Keratinocyte (primary cell): ENCODE measurements at regions not wholly inside any gene's neighbourhood (a gene's known extent, or its start where the extent isn't known, plus 50 kb on each side); places are given as distances from the start of the nearest gene placed in this dataset.

Experiments
- DNase-seq: peaks from one replicate; pipeline ENCODE4 v3.0.0-alpha.2; 2011; ENCODE audit warnings: low read depth, missing footprints, low spot score
- FAIRE-seq: peaks from 2 replicates; lab custom pipeline; 2011; peaks lifted over from hg19 to GRCh38; lab: Jason Lieb, UNC
- H2AFZ ChIP-seq: 2 replicates; pipeline ENCODE4 v1.6.0; 2012; ENCODE audit warnings: low read length, control low read depth, inconsistent platforms; ENCODE audit not compliant: control insufficient read depth
- H3K27ac ChIP-seq: 2 replicates; pipeline ENCODE4 v1.5.1; 2011; ENCODE audit warnings: low read length; ENCODE audit not compliant: control insufficient read depth, insufficient read depth
- H3K27me3 ChIP-seq: 3 replicates; pipeline ENCODE4 v1.6.0; 2011; ENCODE audit warnings: low read length; ENCODE audit not compliant: control insufficient read depth, insufficient read depth; ENCODE audit errors: extremely low read depth
- H3K36me3 ChIP-seq, 2 experiments: 2 replicates in 1 of 2; 3 replicates in 1 of 2; pipeline ENCODE4 v1.5.1; 2011; ENCODE audit warnings: low read length in 2 of 2, mild to moderate bottlenecking in 1 of 2; ENCODE audit not compliant: control insufficient read depth in 2 of 2, insufficient read depth in 2 of 2; ENCODE audit errors: extremely low read depth in 1 of 2
- H3K4me1 ChIP-seq: 3 replicates; pipeline ENCODE4 v1.5.1; 2011; ENCODE audit warnings: low read length; ENCODE audit not compliant: control insufficient read depth, insufficient read depth; ENCODE audit errors: extremely low read depth
- H3K4me2 ChIP-seq: 3 replicates; pipeline ENCODE4 v1.6.0; 2011; ENCODE audit warnings: low read depth, low read length; ENCODE audit not compliant: control insufficient read depth, insufficient read depth; ENCODE audit errors: extremely low read depth
- H3K4me3 ChIP-seq, 3 experiments: fragments of 200-600 bp in 1 of 3; sonication (generic) in 1 of 3; 2 replicates in 2 of 3; 3 replicates in 1 of 3; pipeline ENCODE4 v1.5.1; 2011 to 2016; ENCODE audit warnings: low read length in 3 of 3, mild to moderate bottlenecking in 3 of 3, control low read depth in 2 of 3, inconsistent platforms in 1 of 3, low read depth in 1 of 3, mixed read lengths in 1 of 3, mixed run types in 1 of 3, moderate library complexity in 1 of 3; ENCODE audit not compliant: control insufficient read depth in 2 of 3, insufficient read depth in 2 of 3; ENCODE audit errors: extremely low read depth in 1 of 3
- H3K79me2 ChIP-seq: 2 replicates; pipeline ENCODE4 v1.6.0; 2012; ENCODE audit warnings: low read length; ENCODE audit not compliant: control insufficient read depth, insufficient read depth
- H3K9ac ChIP-seq: 3 replicates; pipeline ENCODE4 v1.6.0; 2011; ENCODE audit warnings: low read length; ENCODE audit not compliant: control insufficient read depth, insufficient read depth; ENCODE audit errors: extremely low read depth
- H3K9me1 ChIP-seq: 3 replicates; pipeline ENCODE4 v1.6.0; 2011; ENCODE audit warnings: low read length; ENCODE audit not compliant: control insufficient read depth, insufficient read depth; ENCODE audit errors: extremely low read depth
- H3K9me3 ChIP-seq: 2 replicates; pipeline ENCODE4 v1.5.1; 2012; ENCODE audit warnings: low read depth, low read length; ENCODE audit not compliant: control insufficient read depth
- H4K20me1 ChIP-seq: 3 replicates; pipeline ENCODE4 v1.6.0; 2011; ENCODE audit warnings: low read length; ENCODE audit not compliant: control insufficient read depth, insufficient read depth; ENCODE audit errors: extremely low read depth
- EZH2 ChIP-seq: IDR thresholded peaks from one replicate; pipeline ENCODE4 v1.6.1; 2012; ENCODE audit warnings: inconsistent platforms, mild to moderate bottlenecking, low read length, moderate library complexity
- dilution Hi-C: fragments of 300-500 bp; cut with MboI; formaldehyde crosslinking; loops from one replicate; pipeline ENCODE4 v1.7.0; 2020; ENCODE audit warnings: low sequenced_read_pairs; ENCODE audit not compliant: extremely low pct_ligation_motif_present
- TF ChIP-seq, protein P1 (sequence below), 3 experiments: IDR thresholded peaks in 1 of 3; conservative IDR thresholded peaks in 1 of 3; optimal IDR thresholded peaks in 1 of 3; 2 replicates in 2 of 3; 3 replicates in 1 of 3; pipeline versions ENCODE3 to v1.5.1; 2011; ENCODE audit warnings: low read length in 3 of 3, mild to moderate bottlenecking in 3 of 3, moderate library complexity in 2 of 3, control low read depth in 1 of 3, inconsistent platforms in 1 of 3; ENCODE audit not compliant: insufficient read depth in 2 of 3; ENCODE audit errors: extremely low read depth in 1 of 3

DNA sequence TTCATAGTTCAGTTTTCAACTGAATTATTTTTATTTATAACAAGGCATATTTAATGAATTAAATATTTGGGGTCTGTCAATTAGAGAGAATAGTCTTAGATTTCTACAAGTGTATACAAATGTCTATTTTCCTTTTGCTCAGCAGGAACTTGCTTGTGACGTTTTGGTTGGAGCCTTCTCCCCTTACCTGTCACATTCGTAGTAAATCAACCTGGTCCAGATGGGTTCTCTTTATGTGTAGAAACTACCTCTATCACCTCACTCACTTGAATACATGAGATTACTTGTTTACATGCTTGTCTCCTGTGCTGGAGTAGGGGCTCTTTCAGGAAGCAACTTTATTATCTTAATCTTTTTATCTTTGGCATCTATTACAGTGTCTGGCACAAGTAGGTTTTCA lies 938.3 kb upstream of the IGFBP7 start:
- H3K9me3 ChIP-seq: no peaks in the 10 kb centered on the region
- DNase-seq: no peak
- no peaks in the 10 kb centered on the region for H3K36me3 ChIP-seq
- no peak overlapping the region for H3K4me2 ChIP-seq
- H3K27ac ChIP-seq: no peak overlapping the region
- dilution Hi-C loops: no loop called here
- H3K9me1 ChIP-seq: no peaks in the 10 kb centered on the region
- H3K9ac ChIP-seq: no peak overlapping the region
- no peaks in the 10 kb centered on the region for H3K27me3 ChIP-seq
- H3K4me3 ChIP-seq: no peak overlapping the region
- no peak for FAIRE-seq
- no peaks in the 10 kb centered on the region for H3K79me2 ChIP-seq
- TF ChIP-seq, protein P1, sequence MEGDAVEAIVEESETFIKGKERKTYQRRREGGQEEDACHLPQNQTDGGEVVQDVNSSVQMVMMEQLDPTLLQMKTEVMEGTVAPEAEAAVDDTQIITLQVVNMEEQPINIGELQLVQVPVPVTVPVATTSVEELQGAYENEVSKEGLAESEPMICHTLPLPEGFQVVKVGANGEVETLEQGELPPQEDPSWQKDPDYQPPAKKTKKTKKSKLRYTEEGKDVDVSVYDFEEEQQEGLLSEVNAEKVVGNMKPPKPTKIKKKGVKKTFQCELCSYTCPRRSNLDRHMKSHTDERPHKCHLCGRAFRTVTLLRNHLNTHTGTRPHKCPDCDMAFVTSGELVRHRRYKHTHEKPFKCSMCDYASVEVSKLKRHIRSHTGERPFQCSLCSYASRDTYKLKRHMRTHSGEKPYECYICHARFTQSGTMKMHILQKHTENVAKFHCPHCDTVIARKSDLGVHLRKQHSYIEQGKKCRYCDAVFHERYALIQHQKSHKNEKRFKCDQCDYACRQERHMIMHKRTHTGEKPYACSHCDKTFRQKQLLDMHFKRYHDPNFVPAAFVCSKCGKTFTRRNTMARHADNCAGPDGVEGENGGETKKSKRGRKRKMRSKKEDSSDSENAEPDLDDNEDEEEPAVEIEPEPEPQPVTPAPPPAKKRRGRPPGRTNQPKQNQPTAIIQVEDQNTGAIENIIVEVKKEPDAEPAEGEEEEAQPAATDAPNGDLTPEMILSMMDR (optimal IDR thresholded peaks at IDR 0.05 in 1 of 3, IDR thresholded peaks at IDR 0.05 in 1 of 3, conservative IDR thresholded peaks at IDR 0.05 in 1 of 3; ENCODE audit: extremely low read depth in 1 of 3, insufficient read depth in 2 of 3, low read length in 3 of 3): no peak
- no peak for TF ChIP-seq EZH2
- H3K4me1 ChIP-seq: no peaks in the 10 kb centered on the region
- H4K20me1 ChIP-seq: no peaks in the 10 kb centered on the region
- H2AFZ ChIP-seq: no peak overlapping the region

DNA sequence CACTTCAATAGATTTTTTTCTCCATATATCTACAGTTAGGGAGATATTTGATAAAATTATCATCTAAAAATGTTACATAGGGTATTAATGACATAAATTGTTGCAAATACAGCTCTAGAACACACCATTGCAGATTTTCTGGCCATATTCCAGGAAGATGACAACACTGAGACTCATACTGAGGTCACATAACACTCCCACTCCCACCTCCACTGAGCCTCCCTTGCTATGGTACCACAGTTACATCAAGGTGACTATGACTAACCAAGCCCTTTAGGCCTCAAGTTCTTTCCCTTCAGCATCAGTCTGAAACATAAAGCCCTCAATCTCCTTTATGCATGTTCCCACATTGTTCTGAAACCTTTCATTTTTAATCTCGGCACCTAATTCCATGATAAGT lies 932.0 kb upstream of the IGFBP7 start:
- no peaks in the 10 kb centered on the region for H3K9me1 ChIP-seq
- no peaks in the 10 kb centered on the region for H3K27me3 ChIP-seq
- no peaks in the 10 kb centered on the region for H3K36me3 ChIP-seq
- DNase-seq: no peak
- no peak overlapping the region for H3K4me3 ChIP-seq
- H4K20me1 ChIP-seq: no peaks in the 10 kb centered on the region
- H2AFZ ChIP-seq: no peak overlapping the region
- FAIRE-seq: no peak
- TF ChIP-seq EZH2: no peak
- TF ChIP-seq, protein P1 (optimal IDR thresholded peaks at IDR 0.05 in 1 of 3, IDR thresholded peaks at IDR 0.05 in 1 of 3, conservative IDR thresholded peaks at IDR 0.05 in 1 of 3; ENCODE audit: extremely low read depth in 1 of 3, insufficient read depth in 2 of 3, low read length in 3 of 3): no peak
- no peak overlapping the region for H3K27ac ChIP-seq
- no peak overlapping the region for H3K4me2 ChIP-seq
- no peak overlapping the region for H3K9ac ChIP-seq
- peaks cover 2% of the 10 kb centered on the region for H3K9me3 ChIP-seq
- no peaks in the 10 kb centered on the region for H3K79me2 ChIP-seq
- no peaks in the 10 kb centered on the region for H3K4me1 ChIP-seq
- dilution Hi-C loops: no loop called here
